Activated T-cell treated with anti-CD3 and anti-CD28 coated beads, Interleukin-2, amount 50 U/mL, for 24 hours (primary cell): ENCODE measurements at regions not wholly inside any gene's neighbourhood (a gene's known extent, or its start where the extent isn't known, plus 50 kb on each side); places are given as distances from the start of the nearest gene placed in this dataset.

Experiments
- DNase-seq: peaks from one replicate; pipeline ENCODE4 v3.0.0-alpha.2; 2020
- H3K27ac Mint-ChIP-seq: 2 replicates; pipeline ENCODE4 v1.8.0; 2020; ENCODE audit warnings: mild to moderate bottlenecking, mixed read lengths
- H3K27me3 Mint-ChIP-seq: 2 replicates; pipeline ENCODE4 v1.8.0; 2020; ENCODE audit warnings: mixed read lengths
- H3K36me3 Mint-ChIP-seq: 2 replicates; pipeline ENCODE4 v1.8.0; 2020; ENCODE audit warnings: low read depth, mixed read lengths
- H3K4me1 Mint-ChIP-seq: 2 replicates; pipeline ENCODE4 v1.8.0; 2020; ENCODE audit warnings: low read depth, mixed read lengths
- H3K4me3 Mint-ChIP-seq: 2 replicates; pipeline ENCODE4 v1.8.0; 2020; ENCODE audit warnings: mild to moderate bottlenecking, moderate library complexity, mixed read lengths
- H3K9me3 Mint-ChIP-seq: 2 replicates; pipeline ENCODE4 v1.8.0; 2020; ENCODE audit warnings: mixed read lengths

DNA sequence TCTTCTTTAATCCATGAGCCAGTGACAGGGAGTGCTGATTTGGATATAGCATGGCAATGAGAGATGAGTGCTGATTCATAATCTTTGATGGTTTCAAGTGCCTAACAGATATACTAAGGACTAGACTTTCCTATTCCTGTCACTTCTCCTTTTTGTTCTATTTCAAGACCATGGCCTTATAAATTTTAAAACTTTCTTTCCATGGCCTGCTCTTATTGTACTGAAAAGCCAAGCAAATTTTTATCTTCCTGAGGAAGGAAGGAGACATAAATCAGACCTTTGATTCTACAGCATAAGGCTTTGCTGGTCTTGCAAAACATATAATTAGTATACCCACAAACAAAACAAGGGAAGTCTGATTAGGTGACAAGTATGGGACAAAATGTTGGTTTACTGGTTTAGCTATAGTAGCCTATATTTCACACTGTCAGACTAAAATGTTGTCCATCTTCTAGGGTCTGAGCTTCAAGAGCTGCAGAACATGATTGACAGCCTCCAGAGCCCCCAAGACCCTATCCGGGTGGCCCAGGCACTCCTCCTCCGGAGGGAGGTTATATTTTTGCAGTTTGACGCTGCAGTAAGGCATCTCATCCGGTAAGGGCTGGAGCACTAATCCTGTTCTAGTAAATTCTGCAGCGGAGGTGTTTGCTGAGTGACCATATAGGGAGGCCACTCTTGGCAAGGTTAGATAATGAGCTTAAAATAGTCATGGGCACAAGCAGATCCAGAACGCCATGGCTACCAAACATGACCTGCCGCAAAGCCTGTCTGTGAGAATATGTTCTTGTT, 82.3 kb downstream of the CD164 start:
- H3K36me3 Mint-ChIP-seq: no peaks in the 10 kb centered on the region
- H3K4me1 Mint-ChIP-seq: peaks cover 12% of the 10 kb centered on the region

DNA sequence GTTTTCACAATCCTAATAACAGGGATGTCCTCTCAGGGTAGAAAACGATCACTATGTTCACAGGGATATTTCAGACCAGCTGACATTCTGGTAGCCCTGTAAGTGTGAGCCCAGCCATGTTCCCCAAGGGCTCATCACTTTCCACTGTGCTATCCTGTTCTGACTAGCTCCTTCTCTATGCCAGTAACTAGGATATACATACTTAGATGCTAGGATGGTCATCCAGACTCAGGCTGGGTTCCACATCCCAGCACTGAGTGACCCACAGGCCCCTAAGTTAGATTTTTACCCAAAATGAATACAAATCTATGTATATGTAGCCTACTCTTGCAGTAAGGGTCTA, 83.0 kb downstream of the CD164 start:
- H3K9me3 Mint-ChIP-seq: no peaks in the 10 kb centered on the region
- DNase-seq: no peak
- no peak overlapping the region for H3K4me3 Mint-ChIP-seq
- peaks cover 5% of the 10 kb centered on the region for H3K4me1 Mint-ChIP-seq
- H3K36me3 Mint-ChIP-seq: no peaks in the 10 kb centered on the region
- no peak overlapping the region for H3K27ac Mint-ChIP-seq
- peaks cover 11% of the 10 kb centered on the region for H3K27me3 Mint-ChIP-seq

More for the DNA sequence above, 82.3 kb downstream of the CD164 start:
- H3K9me3 Mint-ChIP-seq: no peaks in the 10 kb centered on the region
- DNase-seq: no peak
- no peak overlapping the region for H3K4me3 Mint-ChIP-seq
- no peak overlapping the region for H3K27ac Mint-ChIP-seq
- peaks cover 11% of the 10 kb centered on the region for H3K27me3 Mint-ChIP-seq

DNA sequence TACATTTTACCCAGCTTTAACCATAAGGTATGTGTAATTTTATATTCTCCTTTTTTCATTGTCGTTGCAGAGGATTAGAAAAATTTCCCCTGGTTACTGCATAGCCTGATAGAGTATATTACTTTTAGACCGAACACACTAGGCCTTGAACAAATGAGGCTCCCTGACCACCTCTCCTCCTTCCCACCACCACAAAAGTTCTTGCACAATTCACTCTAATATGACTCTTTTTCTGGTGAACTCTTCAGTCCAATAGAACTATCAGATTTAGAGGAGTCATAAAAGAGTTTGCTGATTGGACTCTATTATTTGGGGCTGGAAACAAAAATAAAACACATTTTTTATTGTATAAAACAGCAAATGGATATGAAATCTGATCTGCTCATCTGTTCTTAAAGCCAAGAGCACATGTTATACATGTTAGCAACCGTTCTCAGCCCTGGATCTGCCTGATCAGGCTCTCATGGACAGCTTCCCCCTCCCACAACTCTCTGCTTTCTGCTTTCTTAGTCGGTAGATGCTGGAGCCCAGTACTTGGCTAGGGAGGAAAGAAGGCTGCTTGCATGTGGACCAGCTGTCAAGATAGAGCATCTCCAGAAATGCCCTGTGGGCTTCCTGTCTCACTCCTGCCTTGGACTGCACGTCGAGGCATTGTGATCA, 83.5 kb downstream of the CD164 start:
- no peak overlapping the region for H3K4me3 Mint-ChIP-seq
- H3K36me3 Mint-ChIP-seq: no peaks in the 10 kb centered on the region
- no peak overlapping the region for H3K27ac Mint-ChIP-seq
- H3K4me1 Mint-ChIP-seq: no peaks in the 10 kb centered on the region
- no peaks in the 10 kb centered on the region for H3K9me3 Mint-ChIP-seq
- H3K27me3 Mint-ChIP-seq: peaks cover 11% of the 10 kb centered on the region
- no peak for DNase-seq

DNA sequence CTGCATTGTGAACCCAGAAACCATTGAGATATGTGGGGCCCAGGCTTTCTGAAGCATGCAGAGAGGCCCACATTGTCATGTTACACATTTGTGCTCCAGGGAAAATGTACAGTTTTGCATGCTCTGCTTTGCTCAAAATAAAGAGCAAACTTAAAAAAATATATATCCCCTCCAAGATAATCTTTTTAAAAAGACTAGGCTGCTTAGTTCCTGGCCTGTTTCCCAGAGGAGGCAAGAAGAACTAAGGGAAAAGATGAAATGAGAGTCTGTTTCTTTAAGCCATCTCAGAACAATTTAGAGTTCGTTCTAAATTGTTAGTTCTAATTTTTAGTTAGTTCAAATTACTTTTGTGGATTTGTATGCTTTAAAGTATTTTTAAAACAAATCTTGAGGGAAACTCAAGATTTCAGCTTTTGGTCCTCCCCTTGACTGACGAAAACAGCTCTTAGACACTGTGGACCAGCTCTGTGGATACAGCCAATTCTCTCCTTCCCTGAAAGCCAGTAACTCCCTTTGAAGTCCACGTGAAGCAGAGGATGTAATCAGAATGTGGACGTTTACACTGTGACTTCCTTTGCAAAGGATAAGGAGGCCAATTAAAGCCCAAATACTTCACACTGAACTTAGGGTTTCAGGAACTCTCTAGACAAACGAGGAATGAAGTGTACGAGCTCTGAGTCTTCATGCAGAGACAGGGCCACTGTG, 84.7 kb downstream of the CD164 start:
- peaks cover 11% of the 10 kb centered on the region for H3K27me3 Mint-ChIP-seq
- no peaks in the 10 kb centered on the region for H3K36me3 Mint-ChIP-seq
- no peak for DNase-seq
- H3K9me3 Mint-ChIP-seq: no peaks in the 10 kb centered on the region
- H3K27ac Mint-ChIP-seq: no peak overlapping the region
- no peaks in the 10 kb centered on the region for H3K4me1 Mint-ChIP-seq
- no peak overlapping the region for H3K4me3 Mint-ChIP-seq

DNA sequence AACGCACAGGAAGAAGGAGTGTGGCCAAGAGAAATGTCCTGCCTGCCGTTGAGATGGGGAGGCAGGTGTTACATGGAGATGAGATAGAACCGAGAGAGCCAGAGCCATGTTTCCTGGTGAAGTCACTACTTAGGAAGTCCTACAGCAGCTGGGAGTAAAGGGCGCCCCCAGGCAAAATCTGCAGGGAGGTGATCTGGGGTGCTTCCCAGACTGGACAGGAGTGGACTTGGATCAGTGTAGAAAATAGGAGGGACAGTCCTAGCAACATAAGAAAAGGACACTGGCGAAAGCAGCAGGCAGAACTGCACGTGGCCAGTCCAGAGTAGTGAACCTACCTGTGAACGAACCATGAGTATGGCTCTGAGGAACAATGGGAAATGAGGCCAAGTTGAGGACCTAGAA, 85.3 kb downstream of the CD164 start:
- Mint-ChIP-seq H3K27ac (no peak overlapping the region), H3K36me3 (no peaks in the 10 kb centered on the region), H3K27me3 (peaks cover 11% of the 10 kb centered on the region), H3K4me1 (no peaks in the 10 kb centered on the region), H3K4me3 (no peak overlapping the region), H3K9me3 (no peaks in the 10 kb centered on the region)
- DNase-seq: no peak

DNA sequence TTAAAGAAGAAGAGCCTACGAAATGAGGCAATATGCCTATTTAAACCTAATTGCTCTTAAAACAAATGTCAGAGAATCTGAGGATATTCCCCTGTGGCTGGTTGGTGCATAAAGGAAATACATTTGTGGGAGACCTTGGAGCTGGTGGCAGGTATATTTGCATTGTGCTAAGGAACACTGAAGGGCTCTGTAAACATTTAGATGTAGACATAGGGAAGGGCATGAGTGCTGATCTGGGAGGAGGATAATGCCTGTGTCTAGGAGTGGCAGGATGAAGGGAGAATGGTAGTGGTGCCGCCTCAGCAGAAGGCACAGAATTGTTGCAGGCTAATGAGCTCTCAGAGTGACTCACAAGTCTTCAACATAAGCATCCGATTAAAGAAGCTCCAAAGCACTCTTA, 85.8 kb downstream of the CD164 start:
- Mint-ChIP-seq H3K27me3 (peaks cover 11% of the 10 kb centered on the region), H3K4me3 (no peak overlapping the region)
- no peak for DNase-seq

DNA sequence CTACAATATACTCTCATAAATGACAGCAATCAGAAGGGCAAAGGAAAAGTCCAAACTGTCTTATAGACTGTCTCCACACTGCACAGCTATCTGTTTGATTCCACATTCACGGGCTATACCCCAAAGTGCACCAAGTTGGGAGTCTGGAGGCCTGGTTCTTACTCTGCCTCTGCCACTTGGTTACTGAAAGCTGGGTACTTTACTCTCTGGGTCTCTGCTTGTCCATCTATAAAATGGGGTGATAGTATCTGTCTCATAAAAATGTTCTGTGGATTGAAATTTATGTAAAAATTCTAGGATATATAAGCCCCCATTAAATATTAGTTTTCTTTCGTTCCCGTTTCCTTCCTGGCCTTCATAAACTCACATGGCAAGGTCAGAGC, 86.5 kb downstream of the CD164 start:
- peaks cover 9% of the 10 kb centered on the region for H3K27me3 Mint-ChIP-seq
- no peak overlapping the region for H3K4me3 Mint-ChIP-seq
- no peak for DNase-seq
- no peak overlapping the region for H3K27ac Mint-ChIP-seq
- no peaks in the 10 kb centered on the region for H3K9me3 Mint-ChIP-seq
- no peaks in the 10 kb centered on the region for H3K4me1 Mint-ChIP-seq
- no peaks in the 10 kb centered on the region for H3K36me3 Mint-ChIP-seq

More for the DNA sequence above, 85.8 kb downstream of the CD164 start:
- Mint-ChIP-seq H3K4me1 (no peaks in the 10 kb centered on the region), H3K36me3 (no peaks in the 10 kb centered on the region), H3K9me3 (no peaks in the 10 kb centered on the region), H3K27ac (no peak overlapping the region)

DNA sequence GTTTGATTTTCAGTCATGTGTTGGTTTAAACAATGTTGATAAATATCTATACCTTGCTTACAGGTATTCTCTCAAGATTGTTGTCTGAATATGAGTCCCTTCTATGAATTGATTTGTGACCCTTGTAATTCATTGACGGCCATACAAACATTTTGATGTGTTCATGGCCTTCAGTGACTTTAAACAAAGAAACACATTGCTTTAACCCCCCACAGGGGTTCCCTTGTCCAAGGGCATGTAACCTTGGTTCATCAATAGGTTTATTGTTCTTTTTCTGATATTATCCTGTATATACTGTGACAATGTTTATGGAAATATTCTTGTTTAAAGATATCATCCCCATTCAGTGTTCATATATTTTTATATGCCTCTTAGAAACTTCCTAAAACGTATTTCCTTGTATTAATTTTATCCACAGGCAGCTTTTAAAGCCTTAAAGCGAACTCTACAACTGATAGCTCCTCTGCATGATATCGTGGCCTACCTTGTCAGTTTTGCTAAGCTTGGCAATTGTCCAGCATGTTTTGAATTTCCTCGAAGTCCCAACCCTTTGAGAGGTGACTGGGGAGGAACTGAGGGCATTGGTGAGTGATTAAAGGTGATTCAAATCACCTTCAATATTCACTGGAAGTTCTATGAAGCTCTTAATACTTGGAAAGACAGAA, 87.0 kb downstream of the CD164 start:
- Mint-ChIP-seq H3K4me3 (no peak overlapping the region), H3K36me3 (no peaks in the 10 kb centered on the region), H3K9me3 (no peaks in the 10 kb centered on the region), H3K27ac (no peak overlapping the region), H3K4me1 (no peaks in the 10 kb centered on the region), H3K27me3 (peaks cover 7% of the 10 kb centered on the region)
- DNase-seq: no peak

DNA sequence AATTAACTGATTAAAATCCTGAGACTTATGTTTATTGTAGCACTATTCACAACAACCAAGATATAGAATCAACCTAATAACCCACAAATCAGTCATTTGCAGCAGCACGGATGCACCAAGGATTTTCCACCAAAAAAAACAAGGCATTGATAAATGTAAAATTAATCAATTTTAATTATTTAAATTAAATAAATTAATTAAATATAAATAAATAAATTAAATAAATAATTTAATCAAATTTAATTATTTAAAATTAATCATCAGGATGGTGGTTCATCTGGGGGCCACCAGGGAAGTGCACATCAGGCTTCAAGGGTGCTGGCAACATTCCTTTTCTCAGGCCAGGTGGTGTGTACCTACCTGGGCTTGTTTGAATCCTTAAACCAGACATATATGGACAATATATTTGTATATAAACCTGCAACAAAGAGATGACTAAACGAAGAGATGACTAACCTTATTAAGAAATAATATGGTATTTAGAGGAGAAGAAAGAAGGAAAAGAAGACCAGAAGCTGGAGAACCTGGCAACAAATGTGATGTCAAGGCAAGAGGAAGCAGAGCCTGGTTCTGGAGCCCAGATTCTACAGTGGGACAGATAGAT, 89.2 kb downstream of the CD164 start:
- Mint-ChIP-seq H3K36me3 (no peaks in the 10 kb centered on the region), H3K9me3 (no peaks in the 10 kb centered on the region), H3K4me1 (no peaks in the 10 kb centered on the region), H3K27ac (no peak overlapping the region), H3K27me3 (peaks cover 5% of the 10 kb centered on the region), H3K4me3 (no peak overlapping the region)
- no peak for DNase-seq

DNA sequence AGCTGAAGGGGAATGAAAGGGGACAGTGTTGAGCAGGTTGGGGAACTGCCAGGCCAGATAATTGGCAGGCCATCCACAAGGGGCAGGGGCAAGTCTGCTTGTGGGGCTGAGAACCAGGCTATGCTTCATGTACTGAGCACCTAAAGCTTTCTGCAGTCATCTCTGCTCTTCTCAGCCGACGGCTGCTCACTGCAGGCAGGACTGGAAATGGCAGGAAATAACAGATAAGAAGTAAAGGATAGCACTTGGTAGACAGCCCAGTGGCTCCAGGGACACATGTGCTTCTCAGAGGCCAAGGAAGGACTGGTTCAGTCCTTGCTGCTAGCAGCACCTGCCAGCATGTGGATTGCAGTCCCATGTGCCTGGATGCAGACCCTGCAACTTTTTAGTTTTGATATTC, 89.8 kb downstream of the CD164 start:
- peaks cover 4% of the 10 kb centered on the region for H3K27me3 Mint-ChIP-seq
- no peaks in the 10 kb centered on the region for H3K9me3 Mint-ChIP-seq
- H3K27ac Mint-ChIP-seq: no peak overlapping the region
- no peaks in the 10 kb centered on the region for H3K4me1 Mint-ChIP-seq
- no peaks in the 10 kb centered on the region for H3K36me3 Mint-ChIP-seq
- no peak overlapping the region for H3K4me3 Mint-ChIP-seq
- DNase-seq: no peak

DNA sequence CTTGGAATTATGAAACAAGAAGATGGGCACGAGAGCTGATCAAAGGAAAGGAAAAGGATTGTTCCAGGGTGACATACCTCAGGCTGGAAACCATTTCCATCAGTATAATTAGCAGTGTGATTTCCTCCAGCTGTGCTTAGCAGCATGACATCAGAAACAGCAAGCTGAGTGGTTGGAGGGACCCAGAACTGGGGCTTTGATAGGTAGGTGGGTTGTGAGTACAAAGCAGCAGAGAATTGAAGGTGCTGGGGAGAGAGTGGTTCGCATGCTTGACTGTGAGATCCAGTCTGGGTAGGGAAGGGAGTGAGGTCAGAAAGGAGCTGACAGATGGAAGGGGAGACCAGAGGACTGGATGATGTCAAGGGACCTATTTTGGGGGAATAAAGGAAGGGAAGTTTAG, 90.4 kb downstream of the CD164 start:
- Mint-ChIP-seq H3K4me3 (no peak overlapping the region), H3K36me3 (no peaks in the 10 kb centered on the region), H3K4me1 (no peaks in the 10 kb centered on the region), H3K27ac (no peak overlapping the region), H3K27me3 (peaks cover 4% of the 10 kb centered on the region), H3K9me3 (no peaks in the 10 kb centered on the region)
- DNase-seq: no peak

DNA sequence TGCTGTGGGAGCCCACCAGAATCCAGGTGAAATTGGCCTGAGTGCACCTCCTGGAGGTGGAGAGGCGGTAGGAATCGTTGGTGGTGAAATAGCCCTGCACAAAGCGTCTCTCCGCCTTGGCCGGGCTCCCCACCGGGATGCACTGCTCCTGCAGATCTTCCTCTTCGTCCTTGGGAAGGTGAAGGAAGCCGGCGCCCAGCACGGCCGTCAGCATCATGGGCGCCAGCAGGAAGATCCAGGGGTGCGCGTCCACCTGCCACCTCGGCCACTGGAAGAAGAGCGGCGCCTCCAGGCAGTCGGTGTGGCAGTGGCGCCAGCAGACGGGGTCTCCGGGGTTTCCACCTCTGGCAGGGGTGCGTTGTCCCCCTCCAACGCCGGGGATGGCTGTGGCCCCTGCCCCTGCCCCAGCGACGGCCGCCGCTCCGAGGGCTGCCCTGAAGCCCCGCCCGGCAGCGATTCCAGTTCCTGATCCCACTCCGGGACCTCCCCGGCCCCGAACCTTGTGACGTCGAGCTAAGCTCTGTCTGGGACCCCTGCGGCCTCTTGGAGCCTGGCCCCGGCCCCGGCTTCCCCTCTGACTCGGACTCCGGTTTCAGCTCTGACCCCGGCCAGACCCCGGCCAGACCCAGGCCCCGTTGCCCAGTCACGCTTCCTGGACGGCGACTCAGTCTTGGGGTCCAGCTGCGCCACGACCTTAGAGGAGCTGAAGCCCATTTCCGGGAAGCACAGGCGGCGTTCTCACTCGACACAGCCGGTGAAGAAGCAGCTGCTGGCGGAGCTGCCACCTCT, 91.9 kb downstream of the CD164 start:
- no peaks in the 10 kb centered on the region for H3K27me3 Mint-ChIP-seq
- H3K27ac Mint-ChIP-seq: no peak overlapping the region
- DNase-seq: no peak
- no peaks in the 10 kb centered on the region for H3K4me1 Mint-ChIP-seq
- H3K4me3 Mint-ChIP-seq: no peak overlapping the region
- H3K9me3 Mint-ChIP-seq: no peaks in the 10 kb centered on the region
- no peaks in the 10 kb centered on the region for H3K36me3 Mint-ChIP-seq

DNA sequence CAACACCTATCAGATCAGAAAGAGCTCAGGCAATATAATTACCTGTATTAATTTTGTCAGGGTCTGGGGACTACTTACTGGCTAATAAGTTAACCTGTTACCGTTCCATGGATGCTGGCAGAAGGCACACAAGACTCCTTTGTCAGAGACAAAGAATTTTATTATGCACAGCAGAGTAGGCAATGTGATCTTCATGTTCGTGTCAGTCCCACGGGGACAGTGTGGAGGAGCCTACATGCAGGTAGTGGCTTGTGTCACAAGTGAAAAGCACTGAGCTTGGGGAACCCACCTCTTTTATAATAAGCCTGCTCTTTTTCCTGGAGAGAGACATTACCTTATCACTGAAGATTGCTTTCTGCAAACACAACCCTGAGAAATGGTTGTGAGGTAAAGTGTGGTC, 96.9 kb downstream of the CD164 start:
- H3K27me3 Mint-ChIP-seq: no peaks in the 10 kb centered on the region

DNA sequence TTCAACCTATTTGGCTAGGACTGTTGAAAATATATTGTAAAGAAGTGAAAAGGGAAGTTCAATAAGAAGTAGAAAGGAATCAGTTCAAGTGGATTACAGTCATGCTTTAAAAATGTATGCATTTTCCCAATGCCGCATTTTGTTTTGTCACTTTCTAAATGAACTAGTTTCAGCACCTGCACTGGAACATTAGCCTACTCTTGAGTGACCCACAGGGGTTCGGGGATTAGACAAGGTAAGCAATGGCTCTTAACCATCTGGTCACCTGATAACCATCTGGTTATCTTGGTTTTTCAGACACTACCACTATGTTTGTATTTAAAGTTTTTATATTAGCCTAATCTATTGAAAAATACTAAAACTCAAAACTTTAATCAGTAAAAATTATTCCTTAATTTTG, 97.6 kb downstream of the CD164 start:
- no peak for DNase-seq
- Mint-ChIP-seq H3K4me3 (no peak overlapping the region), H3K36me3 (no peaks in the 10 kb centered on the region), H3K27me3 (no peaks in the 10 kb centered on the region), H3K9me3 (no peaks in the 10 kb centered on the region), H3K27ac (no peak overlapping the region), H3K4me1 (no peaks in the 10 kb centered on the region)

More for the DNA sequence above, 96.9 kb downstream of the CD164 start:
- no peaks in the 10 kb centered on the region for H3K4me1 Mint-ChIP-seq
- H3K36me3 Mint-ChIP-seq: no peaks in the 10 kb centered on the region
- no peaks in the 10 kb centered on the region for H3K9me3 Mint-ChIP-seq
- no peak for DNase-seq
- no peak overlapping the region for H3K4me3 Mint-ChIP-seq
- H3K27ac Mint-ChIP-seq: no peak overlapping the region
